IMR-90 (cell line): ENCODE measurements at regions not wholly inside any gene's neighbourhood (a gene's known extent, or its start where the extent isn't known, plus 50 kb on each side); places are given as distances from the start of the nearest gene placed in this dataset.

Experiments
- ATAC-seq: fragments of 200-7000 bp; cut with Tn5 transposase; 2 replicates; pipeline ENCODE4 v1.9.1; 2020; ENCODE audit warnings: low read depth, mild to moderate bottlenecking, moderate library complexity
- BruUV-seq: library from RNA; stranded (reverse); fragments of 400-500 nt; replicated peaks from 2 replicates; lab custom pipeline; 2021; lab: Mats Ljungman, UMichigan
- CTCF ChIA-PET: fragments of 300-600 bp; formaldehyde crosslinking; extraction: SDS; loops from one replicate; lab custom pipeline; 2021; ENCODE audit warnings: antibody characterized with exemption; lab: Yijun Ruan, JAX
- POLR2A ChIA-PET: fragments of 300-600 bp; sonication (Branson Sonifier 250); formaldehyde crosslinking; loops from one replicate; lab custom pipeline; 2022; ENCODE audit warnings: antibody characterized with exemption; ENCODE audit not compliant: unreplicated experiment; lab: Charles Lee
- DNase-seq: peaks from one replicate; pipeline ENCODE4 v3.0.0; 2013
- H2AFZ ChIP-seq: replicated peaks from 2 replicates; pipeline ENCODE3; 2013; ENCODE audit warnings: low read length, mild to moderate bottlenecking; ENCODE audit not compliant: poor library complexity
- H2AK5ac ChIP-seq: 2 replicates; pipeline ENCODE4 v1.6.1; 2013; ENCODE audit warnings: low read depth, low read length, inconsistent platforms
- H2AK9ac ChIP-seq: replicated peaks from 2 replicates; pipeline ENCODE3; 2013; ENCODE audit warnings: mild to moderate bottlenecking, low read depth, low read length, moderate library complexity; ENCODE audit not compliant: poor library complexity
- H2BK120ac ChIP-seq: 2 replicates; pipeline ENCODE4 v1.6.1; 2013; ENCODE audit warnings: low read depth, low read length, inconsistent platforms
- H2BK15ac ChIP-seq: 3 replicates; pipeline ENCODE4 v1.6.1; 2013; ENCODE audit warnings: low read depth, low read length, inconsistent platforms
- H2BK20ac ChIP-seq: 2 replicates; pipeline ENCODE4 v1.6.1; 2013; ENCODE audit warnings: low read depth, mild to moderate bottlenecking, inconsistent platforms, low read length, moderate library complexity
- H2BK5ac ChIP-seq: 2 replicates; pipeline ENCODE4 v1.6.1; 2013; ENCODE audit warnings: mild to moderate bottlenecking, low read depth, low read length, inconsistent platforms; ENCODE audit not compliant: poor library complexity, severe bottlenecking
- H3K14ac ChIP-seq: replicated peaks from 2 replicates; pipeline ENCODE4 v1.6.1; 2013; ENCODE audit warnings: low read depth, low read length, inconsistent platforms
- H3K18ac ChIP-seq: 2 replicates; pipeline ENCODE4 v1.6.1; 2013; ENCODE audit warnings: low read depth, low read length, control low read depth
- H3K23ac ChIP-seq: 2 replicates; pipeline ENCODE4 v1.6.1; 2013; ENCODE audit warnings: low read depth, low read length, inconsistent platforms
- H3K27ac ChIP-seq: 2 replicates; pipeline ENCODE4 v1.5.1; 2013; ENCODE audit warnings: mild to moderate bottlenecking, control low read depth, low read length; ENCODE audit not compliant: insufficient read depth
- H3K27me3 ChIP-seq: 2 replicates; pipeline ENCODE4 v1.6.1; 2013; ENCODE audit warnings: low read length; ENCODE audit not compliant: control insufficient read depth, insufficient read depth
- H3K36me3 ChIP-seq: 2 replicates; pipeline ENCODE4 v1.6.1; 2013; ENCODE audit warnings: low read length, mixed read lengths; ENCODE audit not compliant: control insufficient read depth, insufficient read depth
- H3K4ac ChIP-seq: 2 replicates; pipeline ENCODE4 v1.6.1; 2013; ENCODE audit warnings: low read depth, low read length, inconsistent platforms
- H3K4me1 ChIP-seq: 2 replicates; pipeline ENCODE4 v1.6.1; 2013; ENCODE audit warnings: low read length, mixed read lengths; ENCODE audit not compliant: control insufficient read depth, insufficient read depth
- H3K4me2 ChIP-seq: 2 replicates; pipeline ENCODE4 v1.6.1; 2013; ENCODE audit warnings: low read depth, mild to moderate bottlenecking, control low read depth, low read length, moderate library complexity
- H3K4me3 ChIP-seq: 2 replicates; pipeline ENCODE4 v1.5.1; 2013; ENCODE audit warnings: low read depth, mild to moderate bottlenecking, control low read depth, low read length, moderate library complexity; ENCODE audit not compliant: insufficient read depth
- H3K56ac ChIP-seq: 2 replicates; pipeline ENCODE4 v1.6.1; 2013; ENCODE audit warnings: low read length, inconsistent platforms; ENCODE audit not compliant: insufficient read depth; ENCODE audit errors: extremely low read depth
- H3K79me1 ChIP-seq, 2 experiments: 2 replicates each; pipeline ENCODE4 v1.6.1; 2013; ENCODE audit warnings: low read length in 2 of 2, inconsistent platforms in 1 of 2, low read depth in 1 of 2
- H3K9ac ChIP-seq: 2 replicates; pipeline ENCODE4 v1.6.1; 2013; ENCODE audit warnings: low read depth, low read length, control low read depth
- H3K9me1 ChIP-seq: 2 replicates; pipeline ENCODE4 v1.6.1; 2013; ENCODE audit warnings: low read length, inconsistent platforms; ENCODE audit not compliant: insufficient read depth
- H3K9me3 ChIP-seq: 2 replicates; pipeline ENCODE4 v1.6.1; 2013; ENCODE audit warnings: low read length; ENCODE audit not compliant: control insufficient read depth, insufficient read depth
- H4K20me1 ChIP-seq: 2 replicates; pipeline ENCODE4 v1.6.1; 2013; ENCODE audit warnings: low read length, inconsistent platforms; ENCODE audit not compliant: insufficient read depth
- H4K5ac ChIP-seq: 2 replicates; pipeline ENCODE4 v1.6.1; 2013; ENCODE audit warnings: mild to moderate bottlenecking, low read depth, low read length, control low read depth
- H4K8ac ChIP-seq, 2 experiments: 2 replicates each; pipeline ENCODE4 v1.6.1; 2013; ENCODE audit warnings: low read depth in 2 of 2, low read length in 2 of 2, control low read depth in 1 of 2, inconsistent platforms in 1 of 2
- H4K91ac ChIP-seq: 2 replicates; pipeline ENCODE4 v1.6.1; 2013; ENCODE audit warnings: low read depth, low read length, inconsistent platforms; ENCODE audit not compliant: insufficient read depth
- CHD1 ChIP-seq: IDR thresholded peaks from 2 replicates; pipeline ENCODE4 v1.6.1; 2012; ENCODE audit warnings: low read depth, low read length, improper control_type of control experiment
- RAD21 ChIP-seq: IDR thresholded peaks from 2 replicates; pipeline ENCODE4 v1.6.1; 2012; ENCODE audit warnings: low read length, improper control_type of control experiment
- WGBS, 2 experiments: methylation state at CpG; one replicate each; pipeline versions ENCODE4 v1.1.5 to v1.1.7; 2013; ENCODE audit warnings: missing lambda C conversion rate in 2 of 2; ENCODE audit not compliant: insufficient read length in 1 of 2; ENCODE audit errors: extremely low coverage in 2 of 2; 5-methylcytosine and 5-hydroxymethylcytosine counted together
- dilution Hi-C: fragments of 300-500 bp; cut with HindIII; formaldehyde crosslinking; loops from one replicate; pipeline ENCODE4 v1.14.3; 2018; ENCODE audit warnings: low sequenced_read_pairs; ENCODE audit not compliant: unreplicated experiment
- in situ Hi-C: fragments of 300-500 bp; cut with MboI; formaldehyde crosslinking; loops from 3 replicates; pipeline ENCODE4 v1.14.3; 2019; ENCODE audit warnings: low sequenced_read_pairs, inconsistent platforms, mixed read lengths
- intact Hi-C: fragments of 100-400 bp; cut with micrococcal nuclease; formaldehyde crosslinking; loops from 2 replicates; pipeline ENCODE4 v1.10.0; 2022

- Histone ChIP-seq H2BK20ac (no peak overlapping the region), H3K18ac (no peak overlapping the region), H2BK120ac (no peak overlapping the region), H2AK5ac (no peak overlapping the region), H3K27ac (no peak overlapping the region), H3K4me1 (no peaks in the 10 kb centered on the region), H3K36me3 (no peaks in the 10 kb centered on the region), H3K14ac (no peak overlapping the region), H3K9me3 (no peaks in the 10 kb centered on the region), H3K9me1 (no peaks in the 10 kb centered on the region), H4K8ac (no peak overlapping the region), H3K9ac (no peak overlapping the region), H3K4ac (no peak overlapping the region), H2BK5ac (no peak overlapping the region), H3K79me1 (no peaks in the 10 kb centered on the region), H4K91ac (no peak overlapping the region), H4K5ac (no peak overlapping the region), H2AK9ac (no peak overlapping the region), H2BK15ac (no peak overlapping the region), H4K20me1 (no peaks in the 10 kb centered on the region), H3K23ac (no peak overlapping the region), H2AFZ (no peak overlapping the region), H3K56ac (no peak overlapping the region), H3K27me3 (no peaks in the 10 kb centered on the region), H3K4me3 (no peak overlapping the region), H3K4me2 (no peak overlapping the region)
- intact Hi-C loops (no loop called here), in situ Hi-C loops (no loop called here), dilution Hi-C loops (no loop called here)
- 80% methylated on average over 1 of the region's 3 CpGs; no CpG with 5 or more reads in 1 of the 2 experiments for WGBS, 2 experiments
- no TSS peak for BruUV-seq
- TF ChIP-seq CHD1, result no peak
- TF ChIP-seq RAD21, result no peak
- no peak for DNase-seq
- ChIA-PET CTCF (no interaction called here), POLR2A (no interaction called here)
- ATAC-seq, result no peak
Measured at GRCh38 chr1:194935864-194936263, 1672.4 kb downstream of the KCNT2 start.
